ENCODE measurements at regions not wholly inside any gene's neighbourhood (a gene's known extent, or its start where the extent isn't known, plus 50 kb on each side); places are given as distances from the start of the nearest gene placed in this dataset.

DNA sequence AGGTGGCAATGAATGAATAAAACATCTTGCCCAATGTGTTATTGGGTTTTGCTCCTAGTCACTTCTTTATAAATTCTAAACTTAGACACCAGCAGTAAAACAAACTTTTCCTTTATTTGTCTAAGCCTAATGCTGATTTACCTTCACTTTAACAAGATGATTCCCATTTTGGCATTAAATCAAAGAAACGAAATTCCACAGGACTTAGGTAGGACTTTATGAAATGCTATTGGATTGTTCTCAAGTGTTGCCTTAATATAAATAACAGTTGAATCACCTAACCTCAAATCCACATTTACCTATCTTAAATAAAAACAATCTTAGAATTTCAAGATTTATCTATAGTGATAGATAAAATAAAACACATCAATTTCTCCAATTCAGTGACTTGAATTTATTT lies 831.8 kb downstream of the EPHA7 start:
- H3K27me3 ChIP-seq (ENCODE audit: insufficient read depth, poor library complexity, severe bottlenecking), result no peaks in the 10 kb centered on the region
- no peak overlapping the region for H3K27ac ChIP-seq (replicated peaks)
- TF ChIP-seq, protein P1, sequence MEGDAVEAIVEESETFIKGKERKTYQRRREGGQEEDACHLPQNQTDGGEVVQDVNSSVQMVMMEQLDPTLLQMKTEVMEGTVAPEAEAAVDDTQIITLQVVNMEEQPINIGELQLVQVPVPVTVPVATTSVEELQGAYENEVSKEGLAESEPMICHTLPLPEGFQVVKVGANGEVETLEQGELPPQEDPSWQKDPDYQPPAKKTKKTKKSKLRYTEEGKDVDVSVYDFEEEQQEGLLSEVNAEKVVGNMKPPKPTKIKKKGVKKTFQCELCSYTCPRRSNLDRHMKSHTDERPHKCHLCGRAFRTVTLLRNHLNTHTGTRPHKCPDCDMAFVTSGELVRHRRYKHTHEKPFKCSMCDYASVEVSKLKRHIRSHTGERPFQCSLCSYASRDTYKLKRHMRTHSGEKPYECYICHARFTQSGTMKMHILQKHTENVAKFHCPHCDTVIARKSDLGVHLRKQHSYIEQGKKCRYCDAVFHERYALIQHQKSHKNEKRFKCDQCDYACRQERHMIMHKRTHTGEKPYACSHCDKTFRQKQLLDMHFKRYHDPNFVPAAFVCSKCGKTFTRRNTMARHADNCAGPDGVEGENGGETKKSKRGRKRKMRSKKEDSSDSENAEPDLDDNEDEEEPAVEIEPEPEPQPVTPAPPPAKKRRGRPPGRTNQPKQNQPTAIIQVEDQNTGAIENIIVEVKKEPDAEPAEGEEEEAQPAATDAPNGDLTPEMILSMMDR (IDR thresholded peaks at IDR 0.05; ENCODE audit: insufficient read depth, low read length), result no peak
- TF ChIP-seq POLR2AphosphoS5 (IDR thresholded peaks at IDR 0.05; ENCODE audit: low read depth) (no peak), SPI1 (IDR thresholded peaks at IDR 0.05; ENCODE audit: borderline replicate concordance, low read depth) (no peak), GABPA (IDR thresholded peaks at IDR 0.05; ENCODE audit: low read depth) (no peak)
- TF ChIP-seq, protein P2, sequence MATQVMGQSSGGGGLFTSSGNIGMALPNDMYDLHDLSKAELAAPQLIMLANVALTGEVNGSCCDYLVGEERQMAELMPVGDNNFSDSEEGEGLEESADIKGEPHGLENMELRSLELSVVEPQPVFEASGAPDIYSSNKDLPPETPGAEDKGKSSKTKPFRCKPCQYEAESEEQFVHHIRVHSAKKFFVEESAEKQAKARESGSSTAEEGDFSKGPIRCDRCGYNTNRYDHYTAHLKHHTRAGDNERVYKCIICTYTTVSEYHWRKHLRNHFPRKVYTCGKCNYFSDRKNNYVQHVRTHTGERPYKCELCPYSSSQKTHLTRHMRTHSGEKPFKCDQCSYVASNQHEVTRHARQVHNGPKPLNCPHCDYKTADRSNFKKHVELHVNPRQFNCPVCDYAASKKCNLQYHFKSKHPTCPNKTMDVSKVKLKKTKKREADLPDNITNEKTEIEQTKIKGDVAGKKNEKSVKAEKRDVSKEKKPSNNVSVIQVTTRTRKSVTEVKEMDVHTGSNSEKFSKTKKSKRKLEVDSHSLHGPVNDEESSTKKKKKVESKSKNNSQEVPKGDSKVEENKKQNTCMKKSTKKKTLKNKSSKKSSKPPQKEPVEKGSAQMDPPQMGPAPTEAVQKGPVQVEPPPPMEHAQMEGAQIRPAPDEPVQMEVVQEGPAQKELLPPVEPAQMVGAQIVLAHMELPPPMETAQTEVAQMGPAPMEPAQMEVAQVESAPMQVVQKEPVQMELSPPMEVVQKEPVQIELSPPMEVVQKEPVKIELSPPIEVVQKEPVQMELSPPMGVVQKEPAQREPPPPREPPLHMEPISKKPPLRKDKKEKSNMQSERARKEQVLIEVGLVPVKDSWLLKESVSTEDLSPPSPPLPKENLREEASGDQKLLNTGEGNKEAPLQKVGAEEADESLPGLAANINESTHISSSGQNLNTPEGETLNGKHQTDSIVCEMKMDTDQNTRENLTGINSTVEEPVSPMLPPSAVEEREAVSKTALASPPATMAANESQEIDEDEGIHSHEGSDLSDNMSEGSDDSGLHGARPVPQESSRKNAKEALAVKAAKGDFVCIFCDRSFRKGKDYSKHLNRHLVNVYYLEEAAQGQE (IDR thresholded peaks at IDR 0.05; ENCODE audit: insufficient replicate concordance, low read depth), result no peak
- H3K4me3 ChIP-seq (replicated peaks; ENCODE audit: insufficient read depth, low read length), result no peak overlapping the region
- no peak for DNase-seq (ENCODE audit: low read depth in 1 of 2, low spot score in 1 of 2)

DNA sequence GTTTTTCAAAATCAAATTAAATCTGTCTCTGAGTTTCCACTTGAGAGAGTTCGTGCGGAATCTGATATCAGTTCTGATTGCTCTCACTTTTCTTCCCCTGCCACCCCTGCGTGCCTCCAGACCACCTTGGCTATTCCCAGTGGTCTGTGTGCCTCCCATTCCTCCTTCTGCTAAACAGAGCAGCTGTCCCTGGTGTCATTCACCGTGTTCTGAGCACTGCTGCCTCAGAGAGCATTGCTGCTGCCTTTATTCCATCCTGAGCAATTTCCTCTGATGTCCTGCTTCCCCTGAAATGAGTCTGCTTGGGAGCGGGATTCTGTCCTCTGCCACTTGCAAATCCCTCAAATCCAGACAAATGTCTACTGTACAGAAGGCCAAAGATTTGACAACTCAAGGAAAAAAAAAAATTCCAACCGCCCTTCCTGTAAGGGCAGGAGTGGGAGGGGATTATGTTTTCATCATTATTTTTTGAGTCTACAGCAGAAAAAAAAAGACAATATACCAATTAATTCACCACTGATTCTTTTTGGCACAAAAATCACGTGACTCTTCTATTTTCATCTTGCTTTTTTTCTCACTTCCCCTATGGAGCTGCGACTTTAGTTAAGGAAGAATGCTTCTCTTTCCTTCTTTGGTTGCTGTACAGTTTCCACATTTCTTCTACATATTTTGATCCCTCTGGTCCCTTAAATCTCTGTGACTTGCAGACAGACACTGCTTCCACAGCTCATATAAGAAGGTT lies 833.0 kb downstream of the EPHA7 start:
- H3K4me3 ChIP-seq (replicated peaks; ENCODE audit: insufficient read depth, low read length), result no peak overlapping the region
- TF ChIP-seq, protein P1 (IDR thresholded peaks at IDR 0.05; ENCODE audit: insufficient read depth, low read length), result no peak
- TF ChIP-seq GABPA (IDR thresholded peaks at IDR 0.05; ENCODE audit: low read depth) (no peak), SPI1 (IDR thresholded peaks at IDR 0.05; ENCODE audit: borderline replicate concordance, low read depth) (no peak), POLR2AphosphoS5 (IDR thresholded peaks at IDR 0.05; ENCODE audit: low read depth) (no peak)
- TF ChIP-seq, protein P2 (IDR thresholded peaks at IDR 0.05; ENCODE audit: insufficient replicate concordance, low read depth), result no peak
- no peaks in the 10 kb centered on the region for H3K27me3 ChIP-seq (ENCODE audit: insufficient read depth, poor library complexity, severe bottlenecking)
- no peak for DNase-seq (ENCODE audit: low read depth in 1 of 2, low spot score in 1 of 2)
- no peak overlapping the region for H3K27ac ChIP-seq (replicated peaks)

DNA sequence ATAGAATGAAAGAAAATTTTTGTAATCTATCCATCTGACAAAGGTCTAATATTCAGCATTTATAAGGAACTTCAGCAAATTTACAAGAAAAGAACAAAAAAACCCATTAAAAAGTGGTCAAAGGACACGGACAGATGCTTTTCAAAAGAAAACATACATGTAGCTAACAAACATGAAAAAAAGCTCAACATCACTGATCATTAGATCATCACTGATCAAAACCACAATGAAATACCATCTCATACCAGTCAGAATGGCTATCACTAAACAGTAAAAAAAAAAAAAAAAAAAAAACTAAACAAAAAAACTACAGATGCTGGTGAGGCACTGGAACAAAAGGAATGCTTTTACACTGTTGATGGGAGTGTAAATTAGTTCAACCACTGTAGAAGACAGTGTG lies 837.1 kb downstream of the EPHA7 start:
- TF ChIP-seq, protein P1 (IDR thresholded peaks at IDR 0.05; ENCODE audit: insufficient read depth, low read length), result no peak
- no peak for TF ChIP-seq POLR2AphosphoS5 (IDR thresholded peaks at IDR 0.05; ENCODE audit: low read depth)
- no peak for TF ChIP-seq GABPA (IDR thresholded peaks at IDR 0.05; ENCODE audit: low read depth)
- TF ChIP-seq SPI1 (IDR thresholded peaks at IDR 0.05; ENCODE audit: borderline replicate concordance, low read depth), result no peak
- TF ChIP-seq, protein P2 (IDR thresholded peaks at IDR 0.05; ENCODE audit: insufficient replicate concordance, low read depth), result no peak
- H3K27me3 ChIP-seq (ENCODE audit: insufficient read depth, poor library complexity, severe bottlenecking), result no peaks in the 10 kb centered on the region
- no peak overlapping the region for H3K27ac ChIP-seq (replicated peaks)
- H3K4me3 ChIP-seq (replicated peaks; ENCODE audit: insufficient read depth, low read length), result no peak overlapping the region
- no peak for DNase-seq (ENCODE audit: low read depth in 1 of 2, low spot score in 1 of 2)
